KOPT-K1 (cell line): ENCODE measurements at regions not wholly inside any gene's neighbourhood (a gene's known extent, or its start where the extent isn't known, plus 50 kb on each side); places are given as distances from the start of the nearest gene placed in this dataset.
"Not testable (repeated sequence)": the region's sequence is repeated elsewhere in the genome, so short reads cannot be mapped to it uniquely, and the experiment has no call there.

ENCODE experiments used
- H3K27ac ChIP-seq: fragments of 200-600 bp; sonication (generic); 2 replicates; pipeline ENCODE4 v1.5.1; 2016; ENCODE audit warnings: antibody characterized with exemption, mild to moderate bottlenecking, low read depth, low read length; ENCODE audit not compliant: poor library complexity, severe bottlenecking
- H3K36me3 ChIP-seq: fragments of 200-600 bp; sonication (generic); 2 replicates; pipeline ENCODE4 v1.5.1; 2017; ENCODE audit warnings: antibody characterized with exemption, mild to moderate bottlenecking, low read length, moderate library complexity; ENCODE audit not compliant: insufficient read depth
- H3K9me3 ChIP-seq: fragments of 200-600 bp; sonication (generic); 2 replicates; pipeline ENCODE4 v1.5.1; 2017; ENCODE audit warnings: antibody characterized with exemption, low read length, mild to moderate bottlenecking; ENCODE audit not compliant: insufficient read depth, poor library complexity, severe bottlenecking

GRCh38 chr3:110413266-110413665 is 658.4 kb upstream of the NECTIN3 start:
- Histone ChIP-seq H3K36me3 (no peaks in the 10 kb centered on the region), H3K9me3 (no peaks in the 10 kb centered on the region), H3K27ac (no peak overlapping the region)

- no peak overlapping the region for H3K27ac ChIP-seq
- no peaks in the 10 kb centered on the region for H3K9me3 ChIP-seq
- no peaks in the 10 kb centered on the region for H3K36me3 ChIP-seq
Observed at GRCh38 chr3:110413807-110414748, 657.5 kb upstream of the NECTIN3 start.

- Histone ChIP-seq H3K9me3 (no peaks in the 10 kb centered on the region), H3K27ac (no peak overlapping the region), H3K36me3 (no peaks in the 10 kb centered on the region)
Observed at GRCh38 chr3:110414855-110415254, 656.8 kb upstream of the NECTIN3 start.

GRCh38 chr3:110419096-110419495 is 652.5 kb upstream of the NECTIN3 start:
- no peak overlapping the region for H3K27ac ChIP-seq
- no peaks in the 10 kb centered on the region for H3K36me3 ChIP-seq
- H3K9me3 ChIP-seq = no peaks in the 10 kb centered on the region

- Histone ChIP-seq H3K9me3 (no peaks in the 10 kb centered on the region), H3K27ac (no peak overlapping the region), H3K36me3 (no peaks in the 10 kb centered on the region)
Observed at GRCh38 chr3:110419601-110420000, 652.0 kb upstream of the NECTIN3 start.

- Histone ChIP-seq H3K27ac (no peak overlapping the region), H3K36me3 (no peaks in the 10 kb centered on the region), H3K9me3 (no peaks in the 10 kb centered on the region)
Observed at GRCh38 chr3:110420158-110420641, 651.4 kb upstream of the NECTIN3 start.

GRCh38 chr3:110423276-110423675 is 648.3 kb upstream of the NECTIN3 start:
- Histone ChIP-seq H3K9me3 (no peaks in the 10 kb centered on the region), H3K27ac (no peak overlapping the region)

GRCh38 chr3:110430146-110430545 is 641.5 kb upstream of the NECTIN3 start:
- no peaks in the 10 kb centered on the region for H3K9me3 ChIP-seq
- H3K36me3 ChIP-seq = no peaks in the 10 kb centered on the region
- H3K27ac ChIP-seq = no peak overlapping the region

More at GRCh38 chr3:110423276-110423675, 648.3 kb upstream of the NECTIN3 start:
- H3K36me3 ChIP-seq = no peaks in the 10 kb centered on the region

GRCh38 chr3:110436209-110436608 is 635.4 kb upstream of the NECTIN3 start:
- Histone ChIP-seq H3K9me3 (no peaks in the 10 kb centered on the region), H3K36me3 (no peaks in the 10 kb centered on the region), H3K27ac (no peak overlapping the region)

- not testable (repeated sequence) for H3K36me3 ChIP-seq, H3K9me3 ChIP-seq, H3K27ac ChIP-seq
Observed at GRCh38 chr3:110440066-110440653, 631.5 kb upstream of the NECTIN3 start.

- Histone ChIP-seq H3K27ac (no peak overlapping the region), H3K36me3 (no peaks in the 10 kb centered on the region), H3K9me3 (peaks cover 3% of the 10 kb centered on the region)
Observed at GRCh38 chr3:110454066-110454465, 617.5 kb upstream of the NECTIN3 start.

- H3K9me3 ChIP-seq = peaks cover 3% of the 10 kb centered on the region
- no peak overlapping the region for H3K27ac ChIP-seq
- no peaks in the 10 kb centered on the region for H3K36me3 ChIP-seq
Observed at GRCh38 chr3:110456001-110456400, 615.6 kb upstream of the NECTIN3 start.

- peaks cover 3% of the 10 kb centered on the region for H3K9me3 ChIP-seq
- no peaks in the 10 kb centered on the region for H3K36me3 ChIP-seq
- H3K27ac ChIP-seq = no peak overlapping the region
Observed at GRCh38 chr3:110456438-110457138, 615.0 kb upstream of the NECTIN3 start.

GRCh38 chr3:110457508-110457907 is 614.1 kb upstream of the NECTIN3 start:
- Histone ChIP-seq H3K9me3 (peaks cover 3% of the 10 kb centered on the region), H3K27ac (no peak overlapping the region), H3K36me3 (no peaks in the 10 kb centered on the region)

GRCh38 chr3:110459021-110459420 is 612.6 kb upstream of the NECTIN3 start:
- H3K36me3 ChIP-seq = no peaks in the 10 kb centered on the region
- no peak overlapping the region for H3K27ac ChIP-seq
- H3K9me3 ChIP-seq = peaks cover 3% of the 10 kb centered on the region
